Nephron (organoid): ENCODE measurements at regions not wholly inside any gene's neighbourhood (a gene's known extent, or its start where the extent isn't known, plus 50 kb on each side); places are given as distances from the start of the nearest gene placed in this dataset.
"Not testable (repeated sequence)": the region's sequence is repeated elsewhere in the genome, so short reads cannot be mapped to it uniquely, and the experiment has no call there.

Experiments
- H3K27ac Mint-ChIP-seq, 3 experiments: 2 replicates each; pipeline ENCODE4 v1.8.0; 2020; ENCODE audit warnings: mixed read lengths in 3 of 3, mild to moderate bottlenecking in 2 of 3, moderate library complexity in 1 of 3
- H3K27me3 Mint-ChIP-seq: 2 replicates; pipeline ENCODE4 v1.8.0; 2021; ENCODE audit warnings: low read depth, mild to moderate bottlenecking, moderate library complexity, mixed read lengths
- H3K36me3 Mint-ChIP-seq: 2 replicates; pipeline ENCODE4 v1.8.0; 2020; ENCODE audit warnings: low read depth, mixed read lengths
- H3K4me1 Mint-ChIP-seq: 2 replicates; pipeline ENCODE4 v1.8.0; 2020; ENCODE audit warnings: mixed read lengths
- H3K4me3 Mint-ChIP-seq, 3 experiments: 2 replicates each; pipeline ENCODE4 v1.8.0; 2020; ENCODE audit warnings: mild to moderate bottlenecking in 3 of 3, mixed read lengths in 3 of 3, moderate library complexity in 2 of 3
- H3K9me3 Mint-ChIP-seq: 2 replicates; pipeline ENCODE4 v1.8.0; 2020; ENCODE audit warnings: mixed read lengths
- TF ChIP-seq, protein P1 (sequence below), 3 experiments: fragments of 200-600 bp; sonication (generic); IDR thresholded peaks; one replicate each; pipeline ENCODE4 v1.5.0; 2021; ENCODE audit warnings: antibody characterized with exemption in 3 of 3; ENCODE audit not compliant: unreplicated experiment in 3 of 3

DNA sequence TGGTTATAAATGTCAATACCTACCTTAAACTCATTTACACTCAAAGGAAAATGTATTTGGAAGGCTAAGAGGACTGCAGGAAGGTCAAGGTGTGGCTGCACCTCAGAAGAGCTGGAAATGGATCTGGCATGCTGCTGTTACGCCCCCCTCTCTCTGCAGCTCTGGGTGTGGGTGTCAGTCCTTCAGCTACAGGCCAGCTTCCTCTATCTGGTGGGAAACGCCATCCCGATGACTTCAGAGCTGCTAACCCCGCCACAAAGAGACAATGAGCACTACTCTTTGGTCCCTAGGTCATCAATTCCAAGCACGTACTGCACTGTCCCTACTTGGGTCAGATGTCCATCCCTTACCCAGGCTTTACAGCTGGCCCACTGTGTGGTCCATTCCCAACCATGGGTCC is 74.2 kb downstream of the TEX35 start:
- peaks cover 8% of the 10 kb centered on the region for H3K27me3 Mint-ChIP-seq
- no peak overlapping the region for H3K27ac Mint-ChIP-seq
- H3K36me3 Mint-ChIP-seq: peaks cover 7% of the 10 kb centered on the region
- peaks cover 5% of the 10 kb centered on the region for H3K4me1 Mint-ChIP-seq
- H3K4me3 Mint-ChIP-seq: no peak overlapping the region
- TF ChIP-seq, protein P1, sequence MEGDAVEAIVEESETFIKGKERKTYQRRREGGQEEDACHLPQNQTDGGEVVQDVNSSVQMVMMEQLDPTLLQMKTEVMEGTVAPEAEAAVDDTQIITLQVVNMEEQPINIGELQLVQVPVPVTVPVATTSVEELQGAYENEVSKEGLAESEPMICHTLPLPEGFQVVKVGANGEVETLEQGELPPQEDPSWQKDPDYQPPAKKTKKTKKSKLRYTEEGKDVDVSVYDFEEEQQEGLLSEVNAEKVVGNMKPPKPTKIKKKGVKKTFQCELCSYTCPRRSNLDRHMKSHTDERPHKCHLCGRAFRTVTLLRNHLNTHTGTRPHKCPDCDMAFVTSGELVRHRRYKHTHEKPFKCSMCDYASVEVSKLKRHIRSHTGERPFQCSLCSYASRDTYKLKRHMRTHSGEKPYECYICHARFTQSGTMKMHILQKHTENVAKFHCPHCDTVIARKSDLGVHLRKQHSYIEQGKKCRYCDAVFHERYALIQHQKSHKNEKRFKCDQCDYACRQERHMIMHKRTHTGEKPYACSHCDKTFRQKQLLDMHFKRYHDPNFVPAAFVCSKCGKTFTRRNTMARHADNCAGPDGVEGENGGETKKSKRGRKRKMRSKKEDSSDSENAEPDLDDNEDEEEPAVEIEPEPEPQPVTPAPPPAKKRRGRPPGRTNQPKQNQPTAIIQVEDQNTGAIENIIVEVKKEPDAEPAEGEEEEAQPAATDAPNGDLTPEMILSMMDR (IDR thresholded peaks at IDR 0.05; ENCODE audit: unreplicated experiment in 3 of 3): no peak
- peaks cover 22% of the 10 kb centered on the region for H3K9me3 Mint-ChIP-seq

DNA sequence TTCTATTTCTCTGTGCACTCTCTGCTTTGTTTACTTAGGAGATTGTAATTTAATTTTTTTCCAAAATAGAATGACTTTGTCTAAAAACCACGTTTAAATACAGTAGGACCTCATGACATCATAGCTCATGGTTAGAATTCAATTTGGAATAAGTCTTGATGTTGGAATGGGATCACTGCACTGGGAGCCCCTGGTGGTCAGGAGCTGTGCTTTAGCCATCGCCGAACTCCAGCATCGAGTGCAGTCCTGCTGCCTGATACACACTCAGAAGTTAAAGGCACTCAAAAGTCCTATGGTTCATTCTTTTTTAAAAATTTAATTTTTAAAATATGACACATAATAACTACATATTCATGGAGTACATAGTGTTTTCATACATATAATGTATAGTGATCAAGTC is 75.1 kb downstream of the TEX35 start:
- Mint-ChIP-seq H3K4me1 (no peaks in the 10 kb centered on the region), H3K9me3 (peaks cover 22% of the 10 kb centered on the region), H3K27ac (no peak overlapping the region), H3K4me3 (no peak overlapping the region), H3K27me3 (peaks cover 8% of the 10 kb centered on the region), H3K36me3 (peaks cover 7% of the 10 kb centered on the region)
- TF ChIP-seq, protein P1 (IDR thresholded peaks at IDR 0.05; ENCODE audit: unreplicated experiment in 3 of 3): no peak

GRCh38 chr1:178589042-178589441 is 76.1 kb downstream of the TEX35 start:
- H3K9me3 Mint-ChIP-seq: peaks cover 22% of the 10 kb centered on the region
- not testable (repeated sequence) for H3K27me3 Mint-ChIP-seq, H3K4me1 Mint-ChIP-seq, H3K27ac Mint-ChIP-seq, H3K4me3 Mint-ChIP-seq, H3K36me3 Mint-ChIP-seq

DNA sequence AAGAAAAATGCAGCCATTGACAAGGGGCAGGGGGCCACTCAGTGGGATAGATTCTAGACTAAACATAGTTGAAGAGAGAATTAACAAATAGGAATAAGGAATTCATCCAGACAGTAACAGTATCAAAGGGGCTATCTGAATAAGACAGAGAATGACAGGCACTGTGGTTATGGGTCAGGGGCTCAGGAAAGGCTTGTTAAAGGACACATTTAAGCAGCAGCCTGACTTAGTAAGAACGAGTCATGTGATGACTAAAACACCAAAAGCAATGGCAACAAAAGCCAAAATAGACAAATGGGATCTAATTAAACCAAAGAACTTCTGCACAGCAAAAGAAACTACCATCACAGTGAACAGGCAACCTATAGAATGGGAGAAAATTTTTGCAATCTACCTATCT is 78.9 kb downstream of the TEX35 start:
- H3K4me3 Mint-ChIP-seq, H3K4me1 Mint-ChIP-seq, H3K27me3 Mint-ChIP-seq, H3K36me3 Mint-ChIP-seq, H3K27ac Mint-ChIP-seq: not testable (repeated sequence)
- H3K9me3 Mint-ChIP-seq: peaks cover 22% of the 10 kb centered on the region

DNA sequence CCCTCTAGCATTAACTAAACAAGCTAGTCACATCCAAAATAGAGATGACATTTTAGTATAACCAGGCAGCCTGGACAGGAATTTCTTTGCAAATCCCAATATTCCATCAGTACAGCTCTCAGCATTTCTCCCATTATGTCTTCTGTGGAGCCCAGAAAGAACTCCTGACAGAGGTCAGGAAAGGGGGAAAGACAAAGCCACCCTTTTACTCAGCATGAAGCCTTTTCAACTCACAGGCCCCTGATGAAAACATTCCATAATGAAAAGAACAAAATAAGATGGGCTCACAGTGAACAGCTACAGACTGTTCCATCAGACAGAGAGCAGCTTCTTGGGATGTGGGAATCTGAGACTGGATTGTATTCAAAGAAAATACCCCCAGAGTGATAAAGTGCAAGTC is 80.6 kb downstream of the TEX35 start:
- H3K36me3 Mint-ChIP-seq: peaks cover 7% of the 10 kb centered on the region
- H3K4me3 Mint-ChIP-seq: no peak overlapping the region
- H3K27me3 Mint-ChIP-seq: no peaks in the 10 kb centered on the region
- TF ChIP-seq, protein P1 (IDR thresholded peaks at IDR 0.05; ENCODE audit: unreplicated experiment in 3 of 3): no peak
- H3K9me3 Mint-ChIP-seq: peaks cover 22% of the 10 kb centered on the region
- no peaks in the 10 kb centered on the region for H3K4me1 Mint-ChIP-seq
- no peak overlapping the region for H3K27ac Mint-ChIP-seq

- TF ChIP-seq, protein P1 (IDR thresholded peaks at IDR 0.05; ENCODE audit: unreplicated experiment in 3 of 3): no peak
- Mint-ChIP-seq H3K27me3 (no peaks in the 10 kb centered on the region), H3K36me3 (peaks cover 7% of the 10 kb centered on the region), H3K27ac (no peak overlapping the region), H3K4me3 (no peak overlapping the region), H3K4me1 (no peaks in the 10 kb centered on the region), H3K9me3 (peaks cover 22% of the 10 kb centered on the region)
These were observed 81.2 kb downstream of the TEX35 start for GRCh38 chr1:178594133-178594532.

DNA sequence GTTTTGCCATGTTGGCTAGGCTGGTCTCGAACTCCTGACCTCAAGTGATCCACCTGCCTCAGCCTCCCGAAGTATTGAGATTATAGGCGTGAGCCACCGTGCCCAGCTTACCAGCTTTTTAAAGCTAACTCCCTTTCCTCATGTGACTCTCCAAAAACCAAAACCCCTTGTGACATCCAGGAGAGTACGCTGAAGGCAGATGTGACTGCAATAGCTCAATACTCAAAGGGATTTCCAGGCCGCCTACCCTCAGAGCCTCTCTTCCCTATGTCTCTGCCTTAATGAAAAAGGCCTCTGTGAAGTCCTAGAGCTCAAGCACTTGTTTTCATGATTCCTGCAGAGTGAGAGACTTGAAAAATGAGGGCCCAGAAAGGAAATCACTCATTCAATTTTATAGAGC is 82.6 kb downstream of the TEX35 start:
- no peak overlapping the region for H3K27ac Mint-ChIP-seq
- H3K9me3 Mint-ChIP-seq: peaks cover 15% of the 10 kb centered on the region
- peaks cover 7% of the 10 kb centered on the region for H3K36me3 Mint-ChIP-seq
- no peaks in the 10 kb centered on the region for H3K4me1 Mint-ChIP-seq
- TF ChIP-seq, protein P1 (IDR thresholded peaks at IDR 0.05; ENCODE audit: unreplicated experiment in 3 of 3): no peak
- H3K4me3 Mint-ChIP-seq: no peak overlapping the region
- H3K27me3 Mint-ChIP-seq: no peaks in the 10 kb centered on the region
